Breast epithelium (tissue), 4 donors: ENCODE measurements at regions not wholly inside any gene's neighbourhood (a gene's known extent, or its start where the extent isn't known, plus 50 kb on each side); places are given as distances from the start of the nearest gene placed in this dataset.
"Not testable (repeated sequence)": the region's sequence is repeated elsewhere in the genome, so short reads cannot be mapped to it uniquely, and the experiment has no call there.

Experiments used
- DNase-seq, 2 donors: peaks; one replicate each; pipeline ENCODE4 v3.0.0-alpha.2; 2019; ENCODE audit warnings: low spot score in 2 of 2
- H3K27ac ChIP-seq, 2 donors: fragments of 200-600 bp; sonication (generic) in 1 of 2; one replicate each; pipeline ENCODE4 v1.5.1; 2016 to 2019; ENCODE audit warnings: mild to moderate bottlenecking in 1 of 2
- H3K27me3 ChIP-seq, 2 donors: fragments of 200-600 bp; sonication (generic) in 1 of 2; one replicate each; pipeline versions ENCODE4 v1.5.1 to v1.6.0; 2017 to 2019; ENCODE audit warnings: control low read depth in 1 of 2, mild to moderate bottlenecking in 1 of 2
- H3K36me3 ChIP-seq: fragments of 200-600 bp; one replicate; pipeline ENCODE4 v1.5.1; 2019
- H3K4me1 ChIP-seq, 2 donors: fragments of 200-600 bp; sonication (generic); one replicate each; pipeline ENCODE4 v1.5.1; 2016 to 2019; ENCODE audit warnings: control low read depth in 1 of 2
- H3K4me3 ChIP-seq, 3 donors: fragments of 200-600 bp; sonication (generic); 1 replicate in 2 of 3; 2 replicates in 1 of 3; pipeline ENCODE4 v1.5.1; 2016 to 2019; ENCODE audit warnings: mild to moderate bottlenecking in 3 of 3, moderate library complexity in 2 of 3
- H3K9me3 ChIP-seq, 2 donors: fragments of 200-600 bp; sonication (generic) in 1 of 2; one replicate each; pipeline ENCODE4 v1.5.1; 2016 to 2019; ENCODE audit warnings: control low read depth in 1 of 2
- POLR2A ChIP-seq: fragments of 450-650 bp; IDR thresholded peaks from one replicate; pipeline ENCODE4 v1.6.1; 2016; ENCODE audit warnings: antibody characterized with exemption, mild to moderate bottlenecking, moderate library complexity
- POLR2AphosphoS5 ChIP-seq, 3 donors: sonication (generic); formaldehyde crosslinking; IDR thresholded peaks; one replicate each; pipeline ENCODE4 v1.6.1; 2017; ENCODE audit warnings: antibody characterized with exemption in 3 of 3
- intact Hi-C: fragments of 100-400 bp; cut with DNase I; formaldehyde crosslinking; loops from one replicate; pipeline ENCODE4 v1.15.1; 2023; ENCODE audit warnings: low total_unique reads
- TF ChIP-seq, protein P1 (sequence below), 3 donors: fragments of 450-650 bp; IDR thresholded peaks; one replicate each; pipeline ENCODE4 v1.5.1; 2016 to 2017; ENCODE audit warnings: antibody characterized with exemption in 3 of 3, mild to moderate bottlenecking in 3 of 3, moderate library complexity in 3 of 3

- Histone ChIP-seq H3K27me3 (no peaks in the 10 kb centered on the region), H3K4me3 (no peak overlapping the region), H3K9me3 (peaks cover 10 to 17% of the 10 kb centered on the region in 2 donors), H3K27ac (no peak overlapping the region), H3K4me1 (no peaks in the 10 kb centered on the region), H3K36me3 (no peaks in the 10 kb centered on the region)
- intact Hi-C loops = loop anchor here (5.0 kb wide), 1 partner anchor 148 kb away; no protein-coding TSS in a partner anchor
- DNase-seq = no peak
- TF ChIP-seq POLR2AphosphoS5 (IDR thresholded peaks at IDR 0.05) (no peak), POLR2A (no peak)
- TF ChIP-seq, protein P1, sequence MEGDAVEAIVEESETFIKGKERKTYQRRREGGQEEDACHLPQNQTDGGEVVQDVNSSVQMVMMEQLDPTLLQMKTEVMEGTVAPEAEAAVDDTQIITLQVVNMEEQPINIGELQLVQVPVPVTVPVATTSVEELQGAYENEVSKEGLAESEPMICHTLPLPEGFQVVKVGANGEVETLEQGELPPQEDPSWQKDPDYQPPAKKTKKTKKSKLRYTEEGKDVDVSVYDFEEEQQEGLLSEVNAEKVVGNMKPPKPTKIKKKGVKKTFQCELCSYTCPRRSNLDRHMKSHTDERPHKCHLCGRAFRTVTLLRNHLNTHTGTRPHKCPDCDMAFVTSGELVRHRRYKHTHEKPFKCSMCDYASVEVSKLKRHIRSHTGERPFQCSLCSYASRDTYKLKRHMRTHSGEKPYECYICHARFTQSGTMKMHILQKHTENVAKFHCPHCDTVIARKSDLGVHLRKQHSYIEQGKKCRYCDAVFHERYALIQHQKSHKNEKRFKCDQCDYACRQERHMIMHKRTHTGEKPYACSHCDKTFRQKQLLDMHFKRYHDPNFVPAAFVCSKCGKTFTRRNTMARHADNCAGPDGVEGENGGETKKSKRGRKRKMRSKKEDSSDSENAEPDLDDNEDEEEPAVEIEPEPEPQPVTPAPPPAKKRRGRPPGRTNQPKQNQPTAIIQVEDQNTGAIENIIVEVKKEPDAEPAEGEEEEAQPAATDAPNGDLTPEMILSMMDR (IDR thresholded peaks at IDR 0.05) = no peak
These were observed 118.5 kb downstream of the MYCN start for GRCh38 chr2:16058747-16059358.

DNA sequence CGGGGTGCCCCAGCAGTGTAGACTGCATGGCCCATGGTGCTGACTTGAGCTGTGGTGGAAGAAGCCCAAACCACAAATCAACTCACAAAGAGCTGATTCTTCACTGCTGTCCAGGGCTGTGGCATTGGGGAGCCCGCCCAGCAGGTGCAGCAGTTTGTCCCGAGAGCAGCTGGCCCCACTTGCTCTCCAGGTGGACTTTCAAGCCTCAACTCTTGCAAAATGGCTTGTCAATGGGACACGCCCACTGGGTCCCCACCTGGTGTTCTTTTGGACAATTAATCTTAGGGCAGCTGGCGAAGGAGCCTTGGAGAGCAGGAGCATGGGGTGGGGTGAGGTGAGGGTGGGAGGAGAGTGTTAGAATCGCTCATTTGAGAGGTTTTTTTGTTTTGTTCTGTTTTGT lies 117.9 kb downstream of the MYCN start:
- H3K36me3 ChIP-seq = no peaks in the 10 kb centered on the region
- H3K27me3 ChIP-seq = no peaks in the 10 kb centered on the region
- DNase-seq = no peak
- intact Hi-C loops = loop anchor here (5.0 kb wide), 1 partner anchor 149 kb away; no protein-coding TSS in a partner anchor
- no peak overlapping the region for H3K4me3 ChIP-seq
- peaks cover 5 to 11% of the 10 kb centered on the region in 2 donors for H3K9me3 ChIP-seq
- H3K4me1 ChIP-seq = no peaks in the 10 kb centered on the region
- no peak overlapping the region for H3K27ac ChIP-seq
- TF ChIP-seq POLR2A = no peak

- Histone ChIP-seq H3K27me3 (no peaks in the 10 kb centered on the region), H3K9me3 (peaks cover 0 to 5% of the 10 kb centered on the region in 2 donors), H3K4me1 (no peaks in the 10 kb centered on the region), H3K27ac (no peak overlapping the region), H3K4me3 (no peak overlapping the region), H3K36me3 (no peaks in the 10 kb centered on the region)
- no peak for DNase-seq
- no peak for TF ChIP-seq POLR2AphosphoS5 (IDR thresholded peaks at IDR 0.05)
- TF ChIP-seq, protein P1 (IDR thresholded peaks at IDR 0.05) = no peak
- no peak for TF ChIP-seq POLR2A
- intact Hi-C loops = loop anchor here (5.0 kb wide), 1 partner anchor 150 kb away; no protein-coding TSS in a partner anchor
These were observed 117.3 kb downstream of the MYCN start for GRCh38 chr2:16057661-16058060.

DNA sequence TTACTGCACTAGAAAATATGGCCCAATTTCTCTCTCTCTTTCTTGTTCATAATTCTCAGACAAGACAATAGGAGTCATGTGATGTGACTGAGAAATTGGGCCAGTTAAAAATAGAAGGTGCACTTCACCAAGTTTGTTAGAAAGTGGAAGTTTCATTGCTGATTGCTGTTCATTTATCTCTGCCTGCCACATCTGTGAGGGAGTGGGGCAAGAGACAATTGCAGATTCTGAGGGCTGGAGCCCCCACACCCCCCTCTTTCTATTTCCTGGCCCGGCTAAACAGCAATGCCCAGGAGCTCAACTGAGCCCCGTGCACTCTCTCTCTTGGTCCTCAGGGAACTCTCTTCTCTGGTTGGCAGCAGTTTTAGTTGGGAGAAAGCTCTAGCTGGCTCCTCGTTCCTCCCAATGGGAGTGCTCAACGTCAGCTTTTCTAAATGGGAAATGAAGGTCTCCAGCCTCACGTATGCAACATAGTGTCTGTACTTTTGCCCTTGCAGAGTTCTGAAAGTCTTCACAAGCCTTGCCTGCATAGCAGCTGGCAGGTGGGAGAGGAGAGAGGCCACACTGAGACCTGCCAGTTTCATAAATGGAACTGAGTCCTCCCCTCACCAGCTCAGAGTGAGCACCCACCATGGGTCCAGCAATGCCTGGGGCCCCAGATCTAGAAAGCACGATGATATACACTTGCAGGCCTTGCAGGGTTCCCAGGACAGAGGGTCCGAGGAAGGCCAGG lies 115.7 kb downstream of the MYCN start:
- TF ChIP-seq POLR2A (no peak), POLR2AphosphoS5 (IDR thresholded peaks at IDR 0.05) (no peak)
- TF ChIP-seq, protein P1 (IDR thresholded peaks at IDR 0.05) = no peak
- Histone ChIP-seq H3K9me3 (no peaks in the 10 kb centered on the region), H3K27me3 (no peaks in the 10 kb centered on the region), H3K4me1 (no peaks in the 10 kb centered on the region), H3K36me3 (no peaks in the 10 kb centered on the region), H3K4me3 (no peak overlapping the region), H3K27ac (no peak overlapping the region)
- intact Hi-C loops = loop anchor here (5.0 kb wide), 1 partner anchor 151 kb away; no protein-coding TSS in a partner anchor
- no peak for DNase-seq

DNA sequence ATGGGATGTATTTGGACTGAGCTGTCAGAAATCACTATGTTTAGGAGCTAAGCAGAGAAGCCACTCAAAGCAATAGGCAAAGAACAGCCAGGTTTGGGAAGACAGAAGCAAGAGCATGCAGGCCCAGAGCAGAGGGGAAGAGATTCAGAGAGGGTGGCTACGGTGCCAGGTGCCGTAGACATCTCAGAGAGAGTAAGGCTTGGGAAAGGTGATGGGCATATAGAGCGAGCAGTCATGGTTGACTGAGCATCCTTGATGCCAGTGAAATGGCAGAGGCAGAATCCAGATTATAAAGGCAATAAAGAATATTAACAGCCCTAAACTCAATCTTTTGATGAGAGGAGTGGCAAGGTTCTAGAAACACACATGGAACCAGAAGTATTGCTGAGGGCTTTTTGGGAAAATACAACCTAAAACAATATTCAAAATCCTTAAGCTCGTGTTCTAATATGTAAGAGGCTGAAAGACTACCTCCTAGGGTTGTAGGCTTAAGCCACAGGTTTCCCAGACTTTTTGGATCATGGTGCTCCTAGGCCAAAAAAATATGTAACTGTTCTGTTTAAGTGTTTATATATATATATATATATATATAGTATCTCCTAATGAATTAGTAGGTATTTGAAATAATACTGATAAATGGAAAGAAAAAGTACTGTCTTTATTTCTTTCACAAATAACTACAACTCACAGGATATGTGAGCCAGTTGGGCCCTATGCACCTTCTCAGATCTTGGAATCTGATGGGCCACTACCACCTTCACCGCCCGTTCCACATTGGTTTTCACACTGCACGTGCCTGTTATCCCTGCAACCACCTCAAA lies 113.3 kb downstream of the MYCN start:
- Histone ChIP-seq H3K27ac (no peak overlapping the region), H3K36me3 (no peaks in the 10 kb centered on the region), H3K9me3 (no peaks in the 10 kb centered on the region), H3K4me1 (no peaks in the 10 kb centered on the region), H3K27me3 (no peaks in the 10 kb centered on the region), H3K4me3 (no peak overlapping the region)
- DNase-seq = no peak
- TF ChIP-seq, protein P1 (IDR thresholded peaks at IDR 0.05) = no peak
- no peak for TF ChIP-seq POLR2A
- no peak for TF ChIP-seq POLR2AphosphoS5 (IDR thresholded peaks at IDR 0.05)
- intact Hi-C loops = loop anchor here (5.0 kb wide), 1 partner anchor 909 kb away; no protein-coding TSS in a partner anchor

DNA sequence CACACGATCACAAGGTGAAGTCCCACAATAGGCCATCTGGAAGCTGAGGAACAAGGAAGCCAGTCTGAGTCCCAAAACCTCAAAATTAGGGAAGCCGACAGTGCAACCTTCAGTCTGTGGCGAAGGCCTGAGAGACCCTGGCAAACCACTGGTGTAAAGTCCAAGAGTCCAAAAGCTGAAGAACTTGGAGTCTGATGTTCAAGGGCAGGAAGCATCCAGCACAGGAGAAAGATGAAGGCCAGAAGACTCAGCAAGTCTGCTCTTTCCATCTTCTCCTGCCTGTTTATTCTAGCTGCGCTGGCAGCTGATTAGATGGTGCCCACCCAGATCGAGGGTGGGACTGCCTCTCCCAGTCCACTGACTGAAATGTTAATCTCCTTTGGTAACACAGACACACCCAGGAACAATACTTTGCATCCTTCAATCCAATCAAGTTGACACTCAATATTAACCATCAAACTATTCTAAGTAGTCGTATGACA lies 112.3 kb downstream of the MYCN start:
- not testable (repeated sequence) for H3K27me3 ChIP-seq, H3K27ac ChIP-seq, DNase-seq, H3K9me3 ChIP-seq, H3K4me3 ChIP-seq, H3K4me1 ChIP-seq, H3K36me3 ChIP-seq
- intact Hi-C loops = loop anchor here (5.0 kb wide), 1 partner anchor 910 kb away; no protein-coding TSS in a partner anchor
